SK-N-MC (cell line): ENCODE measurements at regions not wholly inside any gene's neighbourhood (a gene's known extent, or its start where the extent isn't known, plus 50 kb on each side); places are given as distances from the start of the nearest gene placed in this dataset.

Experiments
- EZH2 ChIP-seq: fragments of 200-600 bp; sonication (generic); IDR thresholded peaks from one replicate; pipeline ENCODE4 v1.6.1; 2017; ENCODE audit warnings: antibody characterized with exemption
- POLR2AphosphoS5 ChIP-seq: IDR thresholded peaks from 2 replicates; pipeline ENCODE4 v1.6.1; 2012; ENCODE audit warnings: mild to moderate bottlenecking, low read depth, low read length, borderline replicate concordance

DNA sequence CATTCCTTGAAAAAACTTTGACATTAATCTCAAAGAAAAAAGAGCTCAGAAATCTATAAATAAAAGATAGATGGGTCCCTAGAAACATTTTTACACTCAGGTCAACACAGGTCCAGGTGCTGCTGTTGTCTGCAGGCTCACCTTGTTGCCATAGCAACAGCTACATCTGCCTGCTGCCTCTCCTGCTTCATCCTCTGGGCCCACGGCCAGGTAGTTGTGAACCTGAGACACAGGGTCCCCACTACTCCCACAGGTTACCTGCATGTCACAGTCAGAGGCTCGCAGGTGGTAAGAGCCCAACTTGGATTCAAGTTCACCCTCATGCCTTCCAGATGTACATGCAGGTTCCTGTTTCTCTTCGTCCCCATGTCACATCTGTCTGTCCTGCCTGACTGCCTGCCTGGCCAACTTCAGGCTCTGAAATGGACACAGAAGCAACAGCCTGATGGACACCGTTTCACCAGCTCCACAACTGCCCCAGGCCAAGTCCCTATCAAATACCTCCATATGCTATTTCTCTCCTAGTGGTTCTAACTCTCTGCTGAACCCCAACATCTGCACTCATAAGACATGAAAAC lies 88.3 kb upstream of the SALL3 start:
- TF ChIP-seq EZH2: no peak
- no peak for TF ChIP-seq POLR2AphosphoS5
